Activated CD8-positive, alpha-beta T cell treated with anti-CD3 and anti-CD28 coated beads for 36 hours (primary cell): ENCODE measurements at regions not wholly inside any gene's neighbourhood (a gene's known extent, or its start where the extent isn't known, plus 50 kb on each side); places are given as distances from the start of the nearest gene placed in this dataset.

Experiments
- ATAC-seq: fragments of 200-7000 bp; cut with Tn5 transposase; one replicate; pipeline ENCODE4 v1.10.0; 2021; ENCODE audit warnings: mild to moderate bottlenecking, moderate library complexity
- CTCF ChIA-PET: fragments of 350-600 bp; sonication (Branson Sonifier 250); formaldehyde crosslinking; loops from one replicate; lab custom pipeline; 2021; ENCODE audit warnings: antibody characterized with exemption; lab: Charles Lee
- POLR2A ChIA-PET: fragments of 350-600 bp; sonication (Branson Sonifier 250); formaldehyde crosslinking; loops from one replicate; lab custom pipeline; 2021; ENCODE audit warnings: antibody characterized with exemption; lab: Charles Lee
- DNase-seq: peaks from one replicate; pipeline ENCODE4 v3.0.0-alpha.2; 2020
- H3K27ac Mint-ChIP-seq: one replicate; pipeline ENCODE4 v1.8.0; 2021; ENCODE audit warnings: mild to moderate bottlenecking, mixed read lengths
- H3K27me3 Mint-ChIP-seq: one replicate; pipeline ENCODE4 v1.8.0; 2021; ENCODE audit warnings: mixed read lengths
- H3K36me3 Mint-ChIP-seq: one replicate; pipeline ENCODE4 v1.8.0; 2021; ENCODE audit warnings: low read depth, mixed read lengths
- H3K4me1 Mint-ChIP-seq: one replicate; pipeline ENCODE4 v1.8.0; 2021; ENCODE audit warnings: low read depth, mixed read lengths
- H3K4me3 Mint-ChIP-seq: one replicate; pipeline ENCODE4 v1.8.0; 2021; ENCODE audit warnings: mild to moderate bottlenecking, moderate library complexity, mixed read lengths
- H3K9me3 Mint-ChIP-seq: one replicate; pipeline ENCODE4 v1.8.0; 2021; ENCODE audit warnings: mixed read lengths
- intact Hi-C: fragments of 100-400 bp; cut with micrococcal nuclease; formaldehyde crosslinking; loops from one replicate; pipeline ENCODE4 v1.10.0; 2022
- TF ChIP-seq, protein P1 (sequence below): fragments of 200-600 bp; IDR thresholded peaks from one replicate; pipeline ENCODE4 v1.8.0; 2022; ENCODE audit warnings: antibody characterized with exemption, mild to moderate bottlenecking

DNA sequence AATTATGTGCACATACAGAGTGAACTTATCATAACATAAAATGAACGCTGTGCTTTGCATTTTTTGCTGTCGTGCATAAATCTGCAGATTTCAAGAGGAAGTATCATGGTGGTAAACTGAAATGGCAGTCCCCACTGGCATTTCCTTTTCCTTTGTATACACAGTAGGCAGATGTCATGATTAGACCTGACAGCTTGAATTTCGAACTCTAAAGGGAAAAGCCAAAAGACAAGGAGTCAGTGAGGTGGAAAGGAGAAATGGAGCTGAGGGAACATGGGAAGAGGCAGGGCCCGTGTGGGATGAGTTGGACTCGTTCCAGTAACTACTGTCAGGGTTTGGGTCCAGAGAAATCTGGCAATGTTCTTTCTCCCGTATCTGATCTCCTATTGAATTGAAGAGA, 454.1 kb upstream of the SGCG start:
- Mint-ChIP-seq H3K27me3 (no peaks in the 10 kb centered on the region), H3K27ac (no peak overlapping the region), H3K36me3 (no peaks in the 10 kb centered on the region), H3K4me1 (no peaks in the 10 kb centered on the region), H3K9me3 (peaks cover 2% of the 10 kb centered on the region), H3K4me3 (no peak overlapping the region)
- TF ChIP-seq, protein P1, sequence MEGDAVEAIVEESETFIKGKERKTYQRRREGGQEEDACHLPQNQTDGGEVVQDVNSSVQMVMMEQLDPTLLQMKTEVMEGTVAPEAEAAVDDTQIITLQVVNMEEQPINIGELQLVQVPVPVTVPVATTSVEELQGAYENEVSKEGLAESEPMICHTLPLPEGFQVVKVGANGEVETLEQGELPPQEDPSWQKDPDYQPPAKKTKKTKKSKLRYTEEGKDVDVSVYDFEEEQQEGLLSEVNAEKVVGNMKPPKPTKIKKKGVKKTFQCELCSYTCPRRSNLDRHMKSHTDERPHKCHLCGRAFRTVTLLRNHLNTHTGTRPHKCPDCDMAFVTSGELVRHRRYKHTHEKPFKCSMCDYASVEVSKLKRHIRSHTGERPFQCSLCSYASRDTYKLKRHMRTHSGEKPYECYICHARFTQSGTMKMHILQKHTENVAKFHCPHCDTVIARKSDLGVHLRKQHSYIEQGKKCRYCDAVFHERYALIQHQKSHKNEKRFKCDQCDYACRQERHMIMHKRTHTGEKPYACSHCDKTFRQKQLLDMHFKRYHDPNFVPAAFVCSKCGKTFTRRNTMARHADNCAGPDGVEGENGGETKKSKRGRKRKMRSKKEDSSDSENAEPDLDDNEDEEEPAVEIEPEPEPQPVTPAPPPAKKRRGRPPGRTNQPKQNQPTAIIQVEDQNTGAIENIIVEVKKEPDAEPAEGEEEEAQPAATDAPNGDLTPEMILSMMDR, result no peak
- ATAC-seq (no peak), DNase-seq (no peak)
- CTCF ChIA-PET, result no interaction called here
- POLR2A ChIA-PET, result no interaction called here
- intact Hi-C loops, result no loop called here

DNA sequence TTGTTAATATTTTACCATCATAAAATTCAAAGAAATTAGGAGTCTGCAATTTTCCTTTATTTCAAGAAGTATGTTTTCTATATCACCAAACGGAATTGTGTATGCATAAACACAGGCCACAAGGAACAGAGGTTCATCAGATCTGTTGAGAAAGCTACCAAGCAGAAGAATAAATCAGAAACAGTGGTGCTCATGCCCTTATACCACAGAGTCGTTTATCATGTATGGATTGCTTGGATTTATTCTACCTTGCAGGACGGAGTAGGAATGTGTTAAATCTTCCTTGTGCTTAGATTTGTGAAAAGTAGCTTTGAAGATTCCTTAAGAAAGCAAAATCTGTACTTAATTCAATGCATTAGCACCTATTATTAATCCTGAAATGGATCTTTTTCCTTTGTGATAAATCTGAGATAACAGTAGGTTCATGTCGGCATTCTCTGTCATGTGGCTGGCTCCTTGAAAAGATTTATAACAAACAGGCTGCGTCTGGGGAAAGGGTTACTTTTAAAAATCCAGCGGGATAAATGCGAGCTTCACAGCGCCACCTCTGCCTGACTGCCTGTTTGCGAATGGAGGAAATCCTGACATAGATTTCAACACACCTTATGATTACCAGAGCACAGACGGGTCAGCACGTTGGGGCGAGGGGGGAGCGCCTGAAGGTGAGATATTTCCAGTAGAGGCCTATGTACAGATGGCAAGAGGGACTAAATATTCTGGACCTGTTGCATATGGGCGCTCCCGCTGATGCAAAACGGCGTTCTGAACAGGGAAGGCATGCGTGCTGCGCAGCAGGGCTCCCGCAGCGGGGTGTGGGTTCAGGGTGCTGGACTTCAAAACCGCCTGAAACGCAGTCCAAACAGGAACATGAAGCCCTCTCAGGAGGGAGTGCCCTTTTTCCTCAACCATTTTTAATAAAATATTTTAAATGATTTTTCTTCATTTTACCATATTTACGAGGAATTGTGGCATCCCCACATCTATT, 445.5 kb upstream of the SGCG start:
- ChIA-PET CTCF (no interaction called here), POLR2A (no interaction called here)
- TF ChIP-seq, protein P1, result no peak
- Mint-ChIP-seq H3K9me3 (no peaks in the 10 kb centered on the region), H3K27me3 (peaks cover 1% of the 10 kb centered on the region), H3K36me3 (no peaks in the 10 kb centered on the region), H3K4me1 (no peaks in the 10 kb centered on the region), H3K27ac (no peak overlapping the region), H3K4me3 (no peak overlapping the region)
- no peak for ATAC-seq
- intact Hi-C loops, result no loop called here
- no peak for DNase-seq

DNA sequence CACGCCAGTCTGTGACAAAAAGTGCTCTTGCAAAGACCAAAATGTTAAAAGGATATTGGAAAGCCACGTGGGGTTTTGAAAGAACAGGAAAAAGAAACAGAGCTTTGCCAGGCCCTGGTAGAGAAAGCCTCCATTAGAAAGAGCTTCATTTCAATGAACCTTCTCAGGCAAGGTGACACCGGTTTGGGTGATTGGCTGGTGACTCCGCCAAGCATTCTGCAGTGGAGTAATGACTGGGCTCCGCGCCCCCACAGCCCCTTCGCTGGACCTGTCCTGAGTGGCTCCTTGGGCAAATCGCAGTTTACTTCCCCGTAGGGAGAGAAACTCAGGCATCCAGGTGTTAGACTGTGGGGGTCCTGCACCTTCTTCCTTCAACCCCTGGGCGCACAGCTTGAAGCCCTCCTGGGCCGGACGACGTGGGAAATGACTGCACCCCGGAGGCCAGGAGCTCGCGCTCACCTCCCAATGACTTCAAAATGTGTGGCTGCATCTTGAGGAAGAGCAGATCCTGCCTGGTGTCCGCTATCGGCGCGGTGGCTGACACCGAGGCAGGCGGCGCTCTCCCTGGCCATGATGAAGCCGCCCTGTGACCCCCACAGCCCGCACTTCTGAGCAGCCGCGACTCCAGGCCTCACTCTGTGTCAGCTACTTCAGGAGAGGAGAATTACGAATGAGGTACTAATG, 444.6 kb upstream of the SGCG start:
- no peak overlapping the region for H3K27ac Mint-ChIP-seq
- H3K4me3 Mint-ChIP-seq, result no peak overlapping the region
- no peaks in the 10 kb centered on the region for H3K4me1 Mint-ChIP-seq
- no peak for DNase-seq
- peaks cover 1% of the 10 kb centered on the region for H3K27me3 Mint-ChIP-seq
- no peak for ATAC-seq
- intact Hi-C loops, result no loop called here
- TF ChIP-seq, protein P1, result no peak
- no peaks in the 10 kb centered on the region for H3K36me3 Mint-ChIP-seq
- H3K9me3 Mint-ChIP-seq, result peaks cover 7% of the 10 kb centered on the region
- CTCF ChIA-PET, result no interaction called here
- POLR2A ChIA-PET, result no interaction called here

GRCh38 chr13:22736768-22737092, 444.0 kb upstream of the SGCG start:
- DNase-seq (no peak), ATAC-seq (no peak)
- no peak overlapping the region for H3K4me3 Mint-ChIP-seq
- TF ChIP-seq, protein P1, result no peak
- ChIA-PET CTCF (no interaction called here), POLR2A (no interaction called here)
- no peaks in the 10 kb centered on the region for H3K36me3 Mint-ChIP-seq
- H3K9me3 Mint-ChIP-seq, result peaks cover 8% of the 10 kb centered on the region
- no peak overlapping the region for H3K27ac Mint-ChIP-seq
- intact Hi-C loops, result no loop called here
- no peaks in the 10 kb centered on the region for H3K4me1 Mint-ChIP-seq
- peaks cover 1% of the 10 kb centered on the region for H3K27me3 Mint-ChIP-seq

GRCh38 chr13:22738357-22738756, 442.4 kb upstream of the SGCG start:
- no peaks in the 10 kb centered on the region for H3K4me1 Mint-ChIP-seq
- POLR2A ChIA-PET, result no interaction called here
- H3K9me3 Mint-ChIP-seq, result peaks cover 8% of the 10 kb centered on the region
- ATAC-seq (no peak), DNase-seq (no peak)
- peaks cover 1% of the 10 kb centered on the region for H3K27me3 Mint-ChIP-seq
- intact Hi-C loops, result no loop called here
- no peak overlapping the region for H3K27ac Mint-ChIP-seq
- H3K36me3 Mint-ChIP-seq, result no peaks in the 10 kb centered on the region
- CTCF ChIA-PET, result no interaction called here
- no peak overlapping the region for H3K4me3 Mint-ChIP-seq
- TF ChIP-seq, protein P1, result no peak
